ENCODE measurements at regions not wholly inside any gene's neighbourhood (a gene's known extent, or its start where the extent isn't known, plus 50 kb on each side); places are given as distances from the start of the nearest gene placed in this dataset.
A peak's percentile ranks its signal among the peaks of the same experiment; 100 is the strongest.

- DNase-seq = no peak
These were observed 367.6 kb upstream of the DDI1 start for GRCh38 chr11:103668859-103669258.

GRCh38 chr11:103671143-103671651, 365.2 kb upstream of the DDI1 start:
- no peak for DNase-seq

DNA sequence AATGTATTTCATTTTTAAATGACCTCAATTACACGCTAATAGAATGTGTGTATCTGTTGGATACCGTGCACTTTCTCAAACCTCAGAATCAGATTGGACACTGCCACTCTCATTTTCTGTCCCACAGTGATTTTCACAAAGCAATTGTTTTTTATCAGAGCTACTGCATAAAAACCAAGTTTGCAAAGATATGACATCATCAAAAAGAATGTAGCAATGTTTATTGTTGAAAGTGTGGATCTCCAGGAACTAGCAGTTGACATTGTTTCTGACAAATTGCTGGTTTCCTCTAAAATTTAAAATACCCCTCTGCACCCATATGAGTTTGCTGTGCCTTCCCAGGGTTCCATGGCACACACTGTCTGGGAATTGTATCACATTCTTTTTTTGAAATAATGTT, 362.7 kb upstream of the DDI1 start:
- DNase-seq = no peak

DNA sequence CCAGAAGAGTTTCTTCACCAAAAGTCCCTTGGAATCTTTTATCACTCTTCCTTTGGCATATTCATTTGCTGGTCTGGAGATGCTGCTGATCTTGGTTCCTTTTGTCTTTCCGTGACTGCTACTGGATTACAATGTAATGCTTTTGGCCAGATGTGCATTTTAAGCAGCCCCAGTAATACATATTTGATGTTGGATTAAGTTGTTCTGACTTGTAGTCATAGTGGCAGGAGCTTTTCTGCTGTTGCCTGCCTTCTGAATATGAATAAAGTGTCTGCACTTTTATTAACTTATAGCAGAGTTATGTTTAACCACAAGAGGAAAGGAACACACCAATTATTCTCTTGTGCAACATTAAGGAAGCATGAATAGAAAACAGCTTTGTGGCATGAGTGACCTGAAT, 360.0 kb upstream of the DDI1 start:
- no peak for DNase-seq

GRCh38 chr11:103680826-103681225, 355.6 kb upstream of the DDI1 start:
- no peak for DNase-seq

DNA sequence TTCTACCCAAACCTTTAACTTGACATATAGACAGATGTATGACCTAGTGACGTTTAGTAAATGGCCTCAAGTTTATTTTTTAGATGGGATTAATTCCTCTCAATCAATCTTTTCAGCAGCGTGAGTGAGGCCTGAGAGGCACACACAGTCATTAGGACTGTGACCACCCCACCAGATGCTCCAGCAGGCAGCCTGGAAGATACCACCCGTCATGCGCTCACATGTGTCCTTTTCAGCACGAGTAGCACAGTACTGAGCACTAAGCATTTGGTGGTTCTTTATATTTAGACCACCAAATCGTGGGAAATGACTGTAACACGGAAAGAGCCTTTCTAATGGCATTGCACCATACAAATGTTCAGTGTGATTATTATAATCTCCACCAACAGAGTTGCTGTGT, 354.6 kb upstream of the DDI1 start:
- no peak for DNase-seq

- peak; percentile 43 for DNase-seq
These were observed 353.9 kb upstream of the DDI1 start for GRCh38 chr11:103682318-103683184.

- no peak for DNase-seq
These were observed 352.9 kb upstream of the DDI1 start for GRCh38 chr11:103683576-103683975.

- no peak for DNase-seq
These were observed 347.5 kb upstream of the DDI1 start for GRCh38 chr11:103688924-103689323.

DNA sequence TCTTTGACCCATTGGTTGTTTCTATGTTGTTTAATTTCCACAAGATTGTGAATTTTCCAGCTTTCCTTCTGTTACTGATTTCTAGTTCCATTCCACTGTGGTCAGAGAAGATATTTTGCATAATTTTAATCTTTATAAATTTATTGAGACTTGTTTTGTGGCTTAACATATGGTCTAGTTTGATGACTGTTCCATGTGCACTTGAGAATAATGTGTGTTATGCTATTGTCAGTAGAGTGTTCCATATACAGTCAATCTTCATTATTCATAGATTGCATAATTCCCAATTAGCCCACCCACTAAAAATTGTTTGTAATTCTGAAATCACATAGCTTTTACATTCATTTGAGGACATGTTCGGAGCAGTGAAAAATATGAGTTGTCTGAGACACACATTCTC, 346.1 kb upstream of the DDI1 start:
- no peak for DNase-seq

GRCh38 chr11:103696123-103696522, 340.3 kb upstream of the DDI1 start:
- no peak for DNase-seq

GRCh38 chr11:103699216-103699615, 337.2 kb upstream of the DDI1 start:
- no peak for DNase-seq

DNA sequence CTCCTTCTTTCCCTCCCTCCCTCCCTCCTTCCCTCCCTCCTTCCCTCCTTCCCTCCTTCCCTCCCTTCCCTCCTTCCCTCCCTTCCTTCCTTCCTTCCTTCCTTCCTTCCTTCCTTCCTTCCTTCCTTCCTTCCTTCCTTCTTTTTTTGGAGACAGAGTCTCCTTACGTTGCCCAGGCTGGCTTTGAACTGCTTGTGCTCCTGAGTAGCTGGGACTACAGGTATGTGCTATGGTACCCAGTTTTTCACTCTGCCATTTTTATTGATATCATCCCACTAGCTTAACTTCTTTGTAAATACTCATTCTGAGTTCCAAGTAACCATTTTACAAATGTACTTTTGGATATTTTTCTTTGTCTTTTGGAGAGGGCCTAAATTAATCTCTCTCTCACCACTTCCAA, 336.8 kb upstream of the DDI1 start:
- no peak for DNase-seq

GRCh38 chr11:103700622-103701021, 335.8 kb upstream of the DDI1 start:
- no peak for DNase-seq

DNA sequence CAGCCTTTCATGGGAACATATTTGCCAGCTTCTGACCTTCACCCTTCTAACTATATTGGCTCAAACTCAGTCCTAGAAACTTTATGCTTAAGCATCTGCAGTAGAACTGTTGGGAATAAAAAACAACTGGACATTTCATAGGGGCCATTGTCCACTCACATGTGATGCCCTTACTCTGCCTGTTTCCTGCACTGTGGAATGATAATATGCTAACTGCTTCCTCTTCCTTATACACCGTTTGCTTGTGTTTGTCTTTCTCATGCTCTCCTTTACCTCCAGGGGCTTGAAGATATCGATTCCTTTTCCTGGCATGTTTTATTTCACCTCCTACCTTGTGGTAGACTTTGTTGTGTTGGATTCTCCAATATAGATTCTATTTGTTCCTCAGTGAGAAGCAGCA, 333.0 kb upstream of the DDI1 start:
- no peak for DNase-seq

DNA sequence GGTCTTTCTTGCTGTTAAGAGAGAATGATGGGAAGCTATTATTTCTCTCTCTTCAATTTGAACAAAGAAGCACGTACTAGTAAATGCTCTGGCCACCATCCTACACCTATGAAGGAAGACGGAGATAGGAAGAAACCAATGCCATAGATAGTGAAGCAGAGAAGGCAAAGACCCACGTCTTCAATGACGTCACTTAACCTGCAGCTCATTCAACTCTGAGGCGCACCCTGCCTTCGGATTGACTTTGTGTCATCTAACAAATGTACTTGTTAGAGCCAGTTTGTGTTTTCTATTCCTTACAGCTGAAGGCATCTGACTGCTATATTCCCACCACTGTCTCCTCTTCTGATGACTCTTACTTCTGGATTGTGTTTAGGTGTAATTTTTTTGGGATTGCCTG, 332.5 kb upstream of the DDI1 start:
- no peak for DNase-seq

DNA sequence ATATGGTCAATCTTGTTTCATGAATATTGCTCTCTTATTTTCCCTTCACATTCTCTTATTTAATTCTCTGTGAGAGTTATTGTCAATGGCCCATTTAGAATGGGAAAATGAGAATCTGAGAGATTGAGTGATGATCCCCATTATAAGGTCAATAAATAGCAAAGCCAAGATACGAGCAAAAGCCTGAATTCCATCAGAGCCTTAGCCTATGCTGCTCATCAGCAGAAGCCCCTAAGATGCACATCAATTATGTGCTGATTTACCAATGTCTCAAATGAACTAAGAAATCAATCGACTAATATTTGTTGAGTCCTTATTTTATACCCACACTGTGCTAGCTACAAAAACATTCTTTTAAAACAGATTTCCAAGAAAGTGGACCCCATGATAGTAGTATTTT, 330.8 kb upstream of the DDI1 start:
- no peak for DNase-seq

DNA sequence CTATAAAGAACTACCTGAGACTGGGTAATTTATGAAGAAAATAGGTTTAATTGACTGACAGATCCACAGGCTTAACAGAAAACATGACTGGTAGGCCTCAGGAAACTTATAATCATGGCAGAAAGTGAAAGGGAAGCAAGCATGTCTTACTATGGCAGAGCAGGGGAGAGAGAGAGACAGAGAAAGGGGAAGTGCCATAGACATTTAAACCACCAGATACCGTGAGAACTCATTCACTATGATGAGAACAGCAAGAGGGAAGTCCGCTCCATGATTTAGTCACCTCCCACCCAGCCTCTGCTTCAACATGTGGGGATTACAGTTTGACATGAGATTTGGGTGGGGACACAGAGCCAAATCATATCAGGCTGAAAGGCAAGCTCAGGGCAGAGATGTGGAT, 327.1 kb upstream of the DDI1 start:
- peak; percentile 5 for DNase-seq

DNA sequence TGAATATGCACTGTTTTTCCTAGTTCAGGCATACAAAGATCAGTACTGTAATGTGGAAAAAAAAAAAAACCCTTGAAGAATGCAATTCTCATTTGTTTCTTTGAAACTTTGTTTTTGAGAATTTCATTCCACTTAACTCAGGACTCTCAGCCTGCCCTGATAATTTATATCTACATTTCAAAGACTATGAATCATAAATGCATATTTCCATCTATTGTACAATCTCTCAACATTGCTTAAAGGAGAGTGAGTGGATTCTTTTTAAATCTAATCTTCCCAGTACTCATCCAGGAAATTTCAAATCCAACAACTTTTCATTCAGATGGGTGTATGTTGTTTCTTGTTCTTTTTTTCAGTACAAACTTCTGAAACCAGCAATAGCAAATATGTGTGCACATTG, 322.2 kb upstream of the DDI1 start:
- DNase-seq = no peak

- DNase-seq = no peak
These were observed 320.1 kb upstream of the DDI1 start for GRCh38 chr11:103716363-103716762.

GRCh38 chr11:103727262-103727661, 309.2 kb upstream of the DDI1 start:
- no peak for DNase-seq

DNA sequence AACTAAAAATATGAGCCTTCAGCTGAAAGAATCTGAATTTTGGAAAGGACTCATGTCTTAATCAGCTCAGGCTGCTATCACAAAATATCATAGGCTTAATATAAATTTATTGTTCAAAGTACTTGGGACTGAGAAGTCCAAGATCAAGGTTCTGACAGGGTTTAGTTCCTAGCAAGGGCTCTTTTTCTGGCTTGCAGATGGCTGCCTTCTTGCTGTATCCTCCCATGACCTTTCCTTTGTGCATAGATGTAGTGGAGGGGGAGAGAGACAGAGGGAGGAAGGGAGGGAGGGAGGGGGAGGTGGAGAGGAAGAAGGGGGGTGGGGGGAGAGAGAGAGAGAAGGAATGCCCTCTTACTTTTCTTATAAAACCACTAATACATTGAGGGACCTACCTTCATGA, 306.8 kb upstream of the DDI1 start:
- no peak for DNase-seq

DNA sequence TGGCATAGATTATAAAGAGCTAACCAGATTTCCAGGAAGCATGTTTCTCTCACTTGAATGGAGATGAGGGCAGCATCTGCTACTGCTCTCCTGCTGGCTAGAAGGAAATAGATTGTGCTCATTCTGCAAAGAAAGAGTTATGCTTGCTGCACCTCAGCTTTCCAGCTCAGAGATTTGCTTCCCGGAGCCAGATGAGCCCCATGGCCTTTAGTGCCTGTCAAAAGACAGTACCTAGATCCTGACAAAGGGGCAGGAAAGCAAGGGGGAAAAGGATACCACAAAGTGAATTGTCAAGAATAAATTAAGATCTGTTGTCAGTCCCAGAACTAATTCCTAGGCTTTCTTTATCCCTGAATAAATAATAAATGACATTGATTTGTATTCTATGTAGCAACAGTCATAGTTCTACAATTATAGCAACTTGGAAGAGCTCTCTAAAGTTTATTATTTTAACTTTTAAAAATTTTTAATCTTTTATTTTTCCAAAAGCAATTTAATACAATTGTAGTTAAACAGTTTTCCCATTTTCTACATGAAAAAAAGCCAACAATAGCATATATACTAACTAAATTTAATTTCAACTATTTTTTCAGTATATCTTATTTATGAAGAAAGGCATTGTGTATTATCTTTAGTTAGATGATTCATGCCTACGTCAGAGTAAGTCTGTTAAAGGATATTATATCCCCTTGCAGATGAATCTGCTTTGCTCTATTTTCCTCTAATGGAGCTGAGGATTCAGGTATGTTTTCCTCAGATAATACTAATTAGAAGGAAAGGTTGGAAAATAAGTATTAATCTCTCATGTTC, 306.1 kb upstream of the DDI1 start:
- DNase-seq = no peak

DNA sequence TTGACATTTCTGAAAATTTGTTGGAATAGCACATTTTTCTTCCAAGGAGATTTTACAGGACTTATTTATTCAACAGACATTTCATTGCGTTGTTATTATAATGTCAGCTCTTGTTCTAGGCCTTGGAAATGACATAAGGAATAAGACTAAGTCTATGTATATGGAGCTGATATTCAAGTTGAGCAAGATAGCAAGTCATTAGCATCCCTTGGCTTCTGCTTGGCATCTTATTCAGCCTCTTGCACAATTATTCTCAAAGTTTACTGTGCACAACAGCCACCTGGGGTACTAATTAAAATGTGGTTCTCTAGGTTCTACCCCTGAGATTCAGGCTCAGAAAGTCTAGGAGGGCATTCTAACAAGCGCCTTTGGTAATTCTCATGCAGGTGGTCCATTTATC, 304.8 kb upstream of the DDI1 start:
- no peak for DNase-seq
